ENCODE measurements at regions not wholly inside any gene's neighbourhood (a gene's known extent, or its start where the extent isn't known, plus 50 kb on each side); places are given as distances from the start of the nearest gene placed in this dataset.
"Not testable (repeated sequence)": the region's sequence is repeated elsewhere in the genome, so short reads cannot be mapped to it uniquely, and the experiment has no call there.

DNA sequence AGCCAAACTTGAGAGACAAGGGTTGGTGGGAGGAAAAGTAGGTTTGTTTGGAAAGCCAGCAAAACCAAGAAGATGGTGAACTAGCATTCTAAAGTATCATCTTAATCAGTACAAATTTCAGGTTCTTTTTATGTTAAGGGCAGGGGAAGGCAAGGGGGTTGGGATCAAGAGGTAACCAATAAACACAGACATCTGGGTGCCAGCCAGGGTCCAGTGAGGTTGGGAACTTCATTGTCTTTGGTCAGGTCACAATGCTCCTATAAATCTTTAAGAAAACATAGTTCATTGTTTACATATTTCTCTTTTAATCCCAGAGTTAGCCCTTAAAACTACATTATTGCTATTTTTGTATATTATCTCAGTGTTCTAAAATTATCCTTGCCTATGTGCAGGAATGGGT lies 126.2 kb upstream of the NR5A2 start:
- no peak for DNase-seq

GRCh38 chr1:199907361-199907760 lies 120.1 kb upstream of the NR5A2 start:
- no peak for DNase-seq

- no peak for DNase-seq
Observed at GRCh38 chr1:199909137-199909536, 118.4 kb upstream of the NR5A2 start.

DNA sequence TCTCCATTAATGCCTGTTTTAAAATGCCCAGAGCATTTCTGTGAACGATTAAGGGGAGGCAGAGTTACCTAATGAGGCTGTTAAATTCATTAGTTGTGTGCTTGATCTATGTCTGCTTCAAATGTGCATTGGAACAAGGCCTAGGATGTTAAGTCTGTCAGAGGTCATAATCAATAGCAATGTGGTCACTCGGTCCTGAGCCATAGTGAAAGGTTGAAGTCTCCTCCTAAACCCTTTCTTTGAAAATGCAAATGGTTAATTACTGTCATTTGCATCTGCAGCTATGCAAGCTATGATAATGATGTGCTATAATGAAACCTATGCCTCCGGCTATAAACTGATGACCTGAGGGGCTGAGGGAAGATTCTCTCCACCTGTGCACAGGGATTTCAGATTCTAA lies 114.2 kb upstream of the NR5A2 start:
- no peak for DNase-seq

DNA sequence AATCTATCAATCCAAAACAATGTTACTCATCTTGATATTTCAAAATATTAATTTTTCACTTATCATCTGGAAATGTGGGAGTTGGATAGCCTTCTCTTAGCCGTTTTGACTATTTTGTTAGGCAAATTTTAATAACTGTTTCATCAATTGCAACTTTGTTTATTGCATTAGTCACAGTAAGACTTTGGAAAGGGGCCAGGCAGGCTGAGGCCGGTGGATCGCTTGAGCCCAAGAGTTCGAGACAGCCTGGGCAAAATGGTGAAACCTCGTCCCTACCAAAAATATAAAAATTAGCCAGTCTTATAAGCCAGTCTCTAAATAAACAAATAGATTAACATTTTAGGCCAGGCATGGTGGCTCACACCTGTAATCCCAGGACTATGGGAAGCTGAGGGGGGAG lies 113.0 kb upstream of the NR5A2 start:
- no peak for DNase-seq

- no peak for DNase-seq
Observed at GRCh38 chr1:199918196-199918769, 109.2 kb upstream of the NR5A2 start.

- DNase-seq = no peak
Observed at GRCh38 chr1:199920635-199921034, 106.9 kb upstream of the NR5A2 start.

DNA sequence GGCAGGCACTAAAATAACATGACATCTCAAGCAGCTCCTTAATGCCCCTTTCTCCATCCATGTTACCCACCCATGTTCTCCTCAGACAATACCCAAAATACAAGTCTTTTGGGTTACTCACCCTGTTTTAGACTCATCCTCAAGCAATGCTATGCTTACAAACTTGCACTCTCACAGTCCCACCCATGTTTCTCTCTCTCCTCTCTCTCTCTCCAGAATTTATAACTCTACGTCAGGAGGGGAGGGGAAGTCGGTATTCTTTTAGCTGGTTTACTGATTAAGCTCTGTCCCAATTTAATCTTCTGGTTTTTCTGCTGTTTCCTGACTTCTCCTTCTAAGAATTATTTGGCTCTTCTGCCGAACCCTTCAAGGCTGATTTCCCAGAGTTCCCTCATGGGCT lies 98.0 kb upstream of the NR5A2 start:
- DNase-seq = no peak

GRCh38 chr1:199930067-199930466 lies 97.4 kb upstream of the NR5A2 start:
- not testable (repeated sequence) for DNase-seq

DNA sequence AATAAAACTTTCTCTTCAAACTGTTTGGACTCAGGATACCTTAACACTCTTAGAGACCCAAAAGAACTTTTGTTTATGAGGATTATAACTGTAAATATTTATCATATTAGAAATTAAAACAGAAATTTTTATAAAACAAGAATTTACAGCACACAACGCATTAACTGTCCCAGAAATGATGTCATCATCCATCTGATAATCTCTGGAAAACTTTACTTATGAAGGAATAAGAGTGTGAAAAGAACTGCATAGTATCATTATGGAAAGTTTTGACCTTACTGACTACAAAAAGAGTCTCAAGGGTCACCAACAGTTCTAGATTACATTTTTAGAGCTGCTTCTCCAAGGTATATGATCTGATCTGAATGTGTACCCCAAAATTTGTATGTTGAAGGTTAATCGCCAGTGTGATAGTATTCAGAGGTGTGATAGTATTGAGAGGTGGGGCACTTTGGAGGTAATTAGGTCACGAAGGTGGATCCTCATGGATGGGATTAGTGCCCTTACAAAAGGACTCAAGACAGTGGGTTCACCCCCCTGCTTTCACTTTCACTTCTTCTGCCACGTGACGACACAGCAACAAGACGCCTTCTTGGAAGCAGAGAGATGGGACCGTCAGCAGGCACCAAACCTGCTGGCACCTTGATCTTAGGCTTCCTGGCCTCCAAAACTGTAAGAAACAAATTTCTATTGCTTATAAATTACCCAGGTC lies 95.7 kb upstream of the NR5A2 start:
- no peak for DNase-seq

DNA sequence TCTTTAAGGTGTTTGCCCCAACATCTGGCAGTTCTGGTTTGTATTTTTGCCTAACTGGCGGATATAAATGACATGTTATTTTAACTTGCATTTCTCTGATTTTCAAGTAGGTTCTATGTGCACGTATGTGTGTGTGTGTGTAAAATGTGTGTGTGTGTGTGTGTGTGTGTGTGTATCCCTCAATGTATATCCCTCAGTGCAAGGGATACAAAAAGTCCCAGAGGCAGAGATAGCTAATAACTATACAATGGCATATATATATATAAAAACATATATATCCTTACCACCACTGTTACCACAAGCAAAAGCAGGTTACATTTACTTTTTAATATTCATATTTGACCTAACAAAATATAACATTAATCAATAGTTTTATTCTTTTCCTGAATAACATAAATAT lies 95.0 kb upstream of the NR5A2 start:
- no peak for DNase-seq

DNA sequence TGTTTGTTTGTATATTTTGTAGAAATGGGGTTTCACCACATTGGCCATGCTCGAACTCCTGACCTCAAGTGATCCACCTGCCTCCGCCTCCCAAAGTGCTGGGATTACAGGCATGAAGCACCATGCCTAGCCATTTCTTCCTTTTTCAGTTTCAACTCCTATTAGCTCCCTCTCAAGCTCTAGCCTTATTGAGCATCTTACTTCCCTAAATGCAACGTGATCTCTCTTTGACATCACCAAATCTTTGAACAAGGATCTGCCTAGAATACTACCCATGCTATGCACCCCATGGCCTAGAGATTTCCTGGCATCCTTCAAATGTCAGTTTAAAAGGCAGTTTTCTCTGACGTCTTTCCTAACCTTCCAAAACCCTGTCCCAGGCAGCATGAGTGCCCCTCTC lies 91.1 kb upstream of the NR5A2 start:
- DNase-seq = no peak

DNA sequence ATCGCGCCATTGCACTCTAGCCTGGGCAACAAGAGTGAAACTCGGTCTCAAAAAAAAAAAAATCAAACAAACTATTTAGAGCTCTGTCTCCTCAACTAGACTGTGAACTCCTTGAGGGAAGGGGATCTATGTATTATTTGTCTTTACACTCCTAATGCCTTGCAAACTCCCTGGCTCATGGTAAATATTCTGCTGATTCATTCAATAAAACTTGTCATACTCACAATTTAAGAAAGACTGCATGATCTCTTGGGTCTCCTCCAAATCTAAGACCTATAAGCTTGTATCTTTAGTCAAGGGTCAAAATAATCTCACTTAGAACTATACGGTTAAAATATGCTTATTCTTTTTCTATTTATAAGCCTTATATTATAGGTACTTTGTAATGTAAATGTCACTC lies 90.3 kb upstream of the NR5A2 start:
- no peak for DNase-seq

DNA sequence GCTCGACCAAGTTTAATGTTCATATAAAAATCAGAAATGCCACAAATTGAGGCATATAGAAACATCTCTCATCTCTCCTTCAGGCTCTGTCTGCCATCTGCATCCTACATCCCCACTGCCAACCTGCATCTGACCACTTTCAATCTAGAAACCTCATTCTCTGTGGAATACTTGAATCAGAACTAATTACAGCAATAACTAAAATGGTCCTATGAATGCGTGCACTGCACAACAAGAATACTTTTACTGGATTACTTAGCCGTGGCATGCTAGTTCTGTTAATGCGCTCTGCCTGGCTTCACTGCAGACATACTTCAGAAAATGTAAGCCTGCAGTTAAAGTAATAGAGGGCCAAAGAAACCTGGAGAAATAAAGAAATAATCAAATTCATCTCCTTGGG lies 89.8 kb upstream of the NR5A2 start:
- DNase-seq = no peak

GRCh38 chr1:199944986-199945385 lies 82.5 kb upstream of the NR5A2 start:
- DNase-seq = no peak

GRCh38 chr1:199945591-199945990 lies 81.9 kb upstream of the NR5A2 start:
- DNase-seq = no peak

GRCh38 chr1:199946305-199947155 lies 81.0 kb upstream of the NR5A2 start:
- no peak for DNase-seq

DNA sequence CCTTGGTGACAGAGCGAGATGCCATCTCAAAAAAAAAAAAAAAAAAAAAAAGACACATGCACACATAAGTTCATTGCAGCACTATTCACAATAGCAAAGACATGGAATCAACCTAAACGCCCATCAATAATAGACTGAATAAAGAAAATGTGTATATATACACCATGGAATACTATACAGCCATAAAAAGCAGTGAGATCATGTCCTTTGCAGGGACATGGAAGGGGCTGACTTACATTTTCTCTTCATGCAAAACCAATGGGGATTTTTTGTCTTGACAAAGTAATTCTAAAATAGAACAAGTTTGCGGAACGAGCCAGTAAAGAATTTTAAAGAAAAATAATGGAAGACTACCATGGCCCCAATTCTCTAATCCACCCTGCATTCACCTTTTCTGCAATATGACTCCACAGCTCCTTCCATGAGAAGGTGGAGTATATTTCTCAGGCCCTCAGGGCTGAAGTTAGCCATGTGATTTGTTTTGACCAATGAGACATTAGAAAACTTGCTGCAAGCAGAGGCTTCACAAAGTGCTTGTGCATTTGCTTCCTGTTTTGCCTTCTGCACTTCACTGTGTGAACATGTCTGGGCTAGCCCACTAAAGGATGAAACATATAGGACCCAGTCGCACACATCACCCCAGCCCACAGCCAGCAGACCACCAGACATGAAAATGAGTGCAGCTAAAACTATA lies 78.8 kb upstream of the NR5A2 start:
- no peak for DNase-seq

- DNase-seq = not testable (repeated sequence)
Observed at GRCh38 chr1:199951005-199951404, 76.5 kb upstream of the NR5A2 start.

GRCh38 chr1:199953651-199954050 lies 73.9 kb upstream of the NR5A2 start:
- DNase-seq = no peak

- DNase-seq = no peak
Observed at GRCh38 chr1:199954699-199955098, 72.8 kb upstream of the NR5A2 start.

- no peak for DNase-seq
Observed at GRCh38 chr1:199955235-199955634, 72.3 kb upstream of the NR5A2 start.

GRCh38 chr1:199956005-199956404 lies 71.5 kb upstream of the NR5A2 start:
- DNase-seq = no peak
